H1 (cell line): ENCODE measurements at regions not wholly inside any gene's neighbourhood (a gene's known extent, or its start where the extent isn't known, plus 50 kb on each side); places are given as distances from the start of the nearest gene placed in this dataset.

Experiments
- CTCF ChIA-PET: fragments of 300-600 bp; sonication (Branson Sonifier 250); formaldehyde crosslinking; loops from one replicate; lab custom pipeline; 2021; ENCODE audit not compliant: partially characterized antibody; lab: Charles Lee
- POLR2A ChIA-PET: fragments of 300-600 bp; sonication (Branson Sonifier 250); formaldehyde crosslinking; loops from one replicate; lab custom pipeline; 2021; ENCODE audit warnings: inconsistent platforms; ENCODE audit not compliant: partially characterized antibody; lab: Charles Lee
- DNase-seq, 2 experiments: peaks; one replicate each; pipeline versions ENCODE4 v3.0.0 to v3.0.0-alpha.2; 2010 to 2022; ENCODE audit warnings: low spot score in 2 of 2, low read depth in 1 of 2, mixed read lengths in 1 of 2
- FAIRE-seq: peaks from 2 replicates; lab custom pipeline; 2011; peaks lifted over from hg19 to GRCh38; lab: Jason Lieb, UNC
- H2AFZ ChIP-seq: 2 replicates; pipeline ENCODE4 v1.8.1; 2012; ENCODE audit warnings: low read length, inconsistent platforms
- H2AK5ac ChIP-seq: 2 replicates; pipeline ENCODE4 v1.6.1; 2013; ENCODE audit warnings: low read depth, low read length
- H2BK120ac ChIP-seq: replicated peaks from 2 replicates; pipeline ENCODE3; 2013; ENCODE audit warnings: low read depth, low read length, inconsistent platforms
- H2BK12ac ChIP-seq: 2 replicates; pipeline ENCODE4 v1.6.1; 2013; ENCODE audit warnings: low read depth, low read length
- H2BK15ac ChIP-seq: 2 replicates; pipeline ENCODE4 v1.6.1; 2013; ENCODE audit warnings: low read length
- H2BK20ac ChIP-seq: 2 replicates; pipeline ENCODE4 v1.6.1; 2013; ENCODE audit warnings: low read length
- H2BK5ac ChIP-seq: 2 replicates; pipeline ENCODE4 v1.6.1; 2013; ENCODE audit warnings: low read depth, low read length
- H3K14ac ChIP-seq: 2 replicates; pipeline ENCODE4 v1.6.1; 2013; ENCODE audit warnings: inconsistent platforms; ENCODE audit not compliant: insufficient read length
- H3K18ac ChIP-seq: 2 replicates; pipeline ENCODE4 v1.6.1; 2013; ENCODE audit warnings: low read length; ENCODE audit errors: extremely low read depth
- H3K23ac ChIP-seq: 2 replicates; pipeline ENCODE4 v1.6.1; 2013; ENCODE audit warnings: inconsistent platforms; ENCODE audit not compliant: insufficient read length
- H3K23me2 ChIP-seq: 2 replicates; pipeline ENCODE4 v1.6.1; 2013; ENCODE audit warnings: low read depth, low read length
- H3K27ac ChIP-seq: 2 replicates; pipeline ENCODE4 v1.6.1; 2011; ENCODE audit warnings: low read depth, low read length, inconsistent platforms
- H3K27me3 ChIP-seq, 4 experiments: replicated peaks in 1 of 4; 1 replicate in 1 of 4; 2 replicates in 3 of 4; pipeline versions ENCODE4 v1.6.1 to v1.8.1; 2011 to 2013; ENCODE audit warnings: low read length in 3 of 4, mild to moderate bottlenecking in 3 of 4, inconsistent platforms in 2 of 4, mixed read lengths in 2 of 4, moderate library complexity in 1 of 4; ENCODE audit not compliant: control insufficient read depth in 3 of 4, insufficient read depth in 3 of 4; ENCODE audit errors: extremely low read depth in 1 of 4
- H3K36me3 ChIP-seq, 4 experiments: 2 replicates each; pipeline versions ENCODE4 v1.6.1 to v1.8.1; 2011 to 2013; ENCODE audit warnings: mild to moderate bottlenecking in 4 of 4, low read length in 3 of 4, moderate library complexity in 2 of 4, control low read depth in 1 of 4, inconsistent platforms in 1 of 4; ENCODE audit not compliant: insufficient read depth in 4 of 4, control insufficient read depth in 2 of 4
- H3K4ac ChIP-seq: replicated peaks from 2 replicates; pipeline ENCODE3; 2013; ENCODE audit warnings: low read length, low read depth, mixed read lengths, inconsistent platforms; ENCODE audit not compliant: insufficient read length
- H3K4me1 ChIP-seq, 4 experiments: replicated peaks in 1 of 4; 1 replicate in 1 of 4; 2 replicates in 3 of 4; pipeline versions ENCODE4 v1.6.1 to v1.8.1; 2011 to 2013; ENCODE audit warnings: low read length in 3 of 4, inconsistent platforms in 2 of 4, mixed read lengths in 1 of 4; ENCODE audit not compliant: insufficient read depth in 4 of 4, control insufficient read depth in 3 of 4
- H3K4me2 ChIP-seq, 2 experiments: 2 replicates each; pipeline versions ENCODE4 v1.6.1 to v1.8.1; 2011 to 2013; ENCODE audit warnings: low read depth in 2 of 2, low read length in 2 of 2, control low read depth in 1 of 2, inconsistent platforms in 1 of 2, mild to moderate bottlenecking in 1 of 2; ENCODE audit not compliant: insufficient read depth in 1 of 2
- H3K4me3 ChIP-seq, 4 experiments: fragments of 200-600, 300-600 bp in 1 of 4; sonication (generic), shearing (Covaris generic), sonication (Bioruptor Twin) in 1 of 4; 2 replicates each; pipeline versions ENCODE4 v1.5.1 to v1.8.1; 2011 to 2016; ENCODE audit warnings: low read length in 4 of 4, low read depth in 3 of 4, control low read depth in 2 of 4, inconsistent platforms in 2 of 4, mild to moderate bottlenecking in 2 of 4, mixed read lengths in 1 of 4, moderate library complexity in 1 of 4; ENCODE audit not compliant: insufficient read depth in 2 of 4; ENCODE audit errors: extremely low read depth in 1 of 4
- H3K56ac ChIP-seq: replicated peaks from 2 replicates; pipeline ENCODE3; 2013; ENCODE audit warnings: low read depth, mild to moderate bottlenecking, mixed read lengths, low read length, inconsistent platforms; ENCODE audit not compliant: insufficient read length
- H3K79me1 ChIP-seq: 2 replicates; pipeline ENCODE4 v1.6.1; 2013; ENCODE audit warnings: low read depth, low read length, control low read depth
- H3K79me2 ChIP-seq, 2 experiments: 2 replicates each; pipeline versions ENCODE4 v1.6.1 to v1.8.1; 2012 to 2013; ENCODE audit warnings: low read length in 2 of 2, mild to moderate bottlenecking in 2 of 2, inconsistent platforms in 1 of 2; ENCODE audit not compliant: insufficient read depth in 2 of 2, control insufficient read depth in 1 of 2
- H3K9ac ChIP-seq, 4 experiments: replicated peaks in 1 of 4; 1 replicate in 1 of 4; 2 replicates in 3 of 4; pipeline versions ENCODE4 v1.6.1 to v1.8.1; 2011 to 2013; ENCODE audit warnings: low read depth in 3 of 4, low read length in 3 of 4, control low read depth in 2 of 4, mild to moderate bottlenecking in 2 of 4, moderate library complexity in 2 of 4, inconsistent platforms in 1 of 4; ENCODE audit errors: extremely low read depth in 1 of 4
- H3K9me3 ChIP-seq, 2 experiments: 2 replicates each; pipeline versions ENCODE4 v1.6.1 to v1.8.1; 2012 to 2013; ENCODE audit warnings: mild to moderate bottlenecking in 2 of 2, moderate library complexity in 2 of 2, control low read depth in 1 of 2, inconsistent platforms in 1 of 2, low read depth in 1 of 2, low read length in 1 of 2, mixed read lengths in 1 of 2; ENCODE audit not compliant: insufficient read depth in 2 of 2
- H4K20me1 ChIP-seq, 2 experiments: replicated peaks in 1 of 2; 2 replicates each; pipeline versions ENCODE3 to v1.8.1; 2011 to 2013; ENCODE audit warnings: inconsistent platforms in 2 of 2, low read length in 2 of 2, mild to moderate bottlenecking in 1 of 2; ENCODE audit not compliant: insufficient read depth in 2 of 2, control insufficient read depth in 1 of 2
- H4K5ac ChIP-seq: 2 replicates; pipeline ENCODE4 v1.6.1; 2013; ENCODE audit warnings: low read length, low read depth, mixed read lengths, inconsistent platforms; ENCODE audit not compliant: insufficient read length
- H4K8ac ChIP-seq: 2 replicates; pipeline ENCODE4 v1.8.0; 2013; ENCODE audit warnings: mild to moderate bottlenecking, moderate library complexity, low read length, inconsistent platforms; ENCODE audit not compliant: insufficient read depth; ENCODE audit errors: extremely low read depth
- H4K91ac ChIP-seq: replicated peaks from 2 replicates; pipeline ENCODE3; 2013; ENCODE audit warnings: low read length, mixed read lengths, inconsistent platforms; ENCODE audit not compliant: insufficient read length
- BACH1 ChIP-seq: IDR thresholded peaks from 2 replicates; pipeline ENCODE4 v1.6.1; 2012; ENCODE audit warnings: low read length, improper control_type of control experiment
- BCL11A ChIP-seq, 2 experiments: IDR thresholded peaks; one replicate each; pipeline ENCODE4 v1.6.1; 2011; ENCODE audit warnings: low read depth in 2 of 2, low read length in 2 of 2, mild to moderate bottlenecking in 2 of 2
- FOSL1 ChIP-seq: IDR thresholded peaks from 2 replicates; pipeline ENCODE4 v1.6.1; 2011; ENCODE audit warnings: mild to moderate bottlenecking, low read depth, low read length, moderate library complexity; ENCODE audit not compliant: insufficient read depth
- RBBP5 ChIP-seq: IDR thresholded peaks from 2 replicates; pipeline ENCODE4 v1.7.1; 2012; ENCODE audit warnings: low read depth, mild to moderate bottlenecking, inconsistent platforms, low read length, moderate library complexity, borderline replicate concordance
- SP4 ChIP-seq: IDR thresholded peaks from 2 replicates; pipeline ENCODE4 v1.6.1; 2012; ENCODE audit warnings: low read length, inconsistent platforms

GRCh38 chr12:75917083-75917482, 114.5 kb downstream of the PHLDA1 start:
- Histone ChIP-seq H3K27me3 (no peaks in the 10 kb centered on the region), H4K20me1 (no peaks in the 10 kb centered on the region), H2BK20ac (no peak overlapping the region), H3K56ac (no peak overlapping the region), H3K4me1 (0 out of 7 replicates have a peak, but pooled peaks cover 0 to 3% (median under 1%) of the 10 kb centered on the region in 4 experiments), H4K5ac (no peak overlapping the region), H3K23ac (no peak overlapping the region), H3K4me3 (no peak overlapping the region), H4K91ac (no peak overlapping the region), H3K27ac (no peak overlapping the region), H2BK15ac (no peak overlapping the region), H4K8ac (no peak overlapping the region), H2AFZ (no peak overlapping the region), H3K36me3 (no peaks in the 10 kb centered on the region), H3K79me1 (no peaks in the 10 kb centered on the region), H3K9me3 (no peaks in the 10 kb centered on the region), H3K4ac (no peak overlapping the region), H3K79me2 (no peaks in the 10 kb centered on the region), H3K4me2 (no peak overlapping the region), H3K23me2 (no peaks in the 10 kb centered on the region), H2AK5ac (no peak overlapping the region), H2BK120ac (no peak overlapping the region), H3K14ac (no peak overlapping the region), H2BK12ac (no peak overlapping the region), H3K18ac (no peak overlapping the region), H3K9ac (no peak overlapping the region), H2BK5ac (no peak overlapping the region)
- ChIA-PET POLR2A (no interaction called here), CTCF (no interaction called here)
- DNase-seq (no peak), FAIRE-seq (no peak)
- TF ChIP-seq BACH1: no peak
- TF ChIP-seq BCL11A (IDR thresholded peaks at IDR 0.05; ENCODE audit: low read depth in 2 of 2, low read length in 2 of 2): no peak
- no peak for TF ChIP-seq SP4
- no peak for TF ChIP-seq FOSL1
- TF ChIP-seq RBBP5: no peak
